Mammary epithelial cell (primary cell): ENCODE measurements at regions not wholly inside any gene's neighbourhood (a gene's known extent, or its start where the extent isn't known, plus 50 kb on each side); places are given as distances from the start of the nearest gene placed in this dataset.

ENCODE experiments used
- CTCF ChIP-seq, 2 donors: IDR thresholded peaks in 1 of 2; conservative IDR thresholded peaks in 1 of 2; 2 replicates each; pipeline ENCODE4 v1.5.1; 2011 to 2012; ENCODE audit warnings: inconsistent platforms in 2 of 2, low read length in 2 of 2, mild to moderate bottlenecking in 2 of 2, control low read depth in 1 of 2, low read depth in 1 of 2; ENCODE audit not compliant: insufficient read depth in 1 of 2; ENCODE audit errors: extremely low read depth in 1 of 2
- EZH2 ChIP-seq: IDR thresholded peaks from 2 replicates; pipeline ENCODE4 v1.6.1; 2012; ENCODE audit warnings: low read length, inconsistent platforms, borderline replicate concordance

- TF ChIP-seq CTCF (conservative IDR thresholded peaks at IDR 0.05 in 1 of 2, IDR thresholded peaks at IDR 0.05 in 1 of 2; ENCODE audit: extremely low read depth in 1 of 2, insufficient read depth in 1 of 2, low read depth in 1 of 2, low read length in 2 of 2) (no peak), EZH2 (no peak)
Measured at GRCh38 chr13:111570911-111571310, 250.5 kb downstream of the TEX29 start.
